SK-N-SH (cell line): ENCODE measurements at regions not wholly inside any gene's neighbourhood (a gene's known extent, or its start where the extent isn't known, plus 50 kb on each side); places are given as distances from the start of the nearest gene placed in this dataset.

Source experiments
- CTCF ChIA-PET: fragments of 300-600, 350-600 bp; formaldehyde crosslinking; extraction: SDS; loops from one replicate; lab custom pipeline; 2021; lab: Yijun Ruan, JAX
- POLR2A ChIA-PET: fragments of 350-600 bp; sonication (Branson Sonifier 250); formaldehyde crosslinking; extraction: SDS; loops from one replicate; lab custom pipeline; 2020; ENCODE audit warnings: antibody characterized with exemption, inconsistent platforms; lab: Yijun Ruan, JAX
- DNase-seq: peaks from one replicate; pipeline ENCODE4 v3.0.0; 2012
- H2AFZ ChIP-seq: fragments of 200-600 bp; sonication (generic); 2 replicates; pipeline ENCODE4 v1.8.1; 2016; ENCODE audit warnings: antibody characterized with exemption, mild to moderate bottlenecking, low read depth
- H3F3A ChIP-seq: fragments of 200-600 bp; sonication (generic); replicated peaks from 2 replicates; pipeline ENCODE3; 2016; ENCODE audit warnings: antibody characterized with exemption, mild to moderate bottlenecking; ENCODE audit not compliant: insufficient read depth
- H3K27ac ChIP-seq, 2 experiments: fragments of 200-500 bp in 1 of 2; fragments of 200-600 bp in 1 of 2; sonication (Bioruptor generic) in 1 of 2; sonication (generic), shearing (Covaris generic) in 1 of 2; 2 replicates each; pipeline versions ENCODE4 v1.5.1 to v1.6.1; 2014 to 2016; ENCODE audit warnings: low read depth in 2 of 2, inconsistent platforms in 1 of 2, low read length in 1 of 2, mild to moderate bottlenecking in 1 of 2, mixed read lengths in 1 of 2
- H3K27me3 ChIP-seq: fragments of 200-600 bp; sonication (generic), shearing (Covaris generic); 2 replicates; pipeline ENCODE4 v1.6.1; 2016; ENCODE audit warnings: mixed run types; ENCODE audit not compliant: insufficient read depth
- H3K36me3 ChIP-seq, 2 experiments: fragments of 200-500 bp in 1 of 2; fragments of 200-600 bp in 1 of 2; sonication (Bioruptor generic) in 1 of 2; sonication (generic) in 1 of 2; replicated peaks in 1 of 2; 2 replicates each; pipeline versions ENCODE3 to v1.5.1; 2014 to 2016; ENCODE audit warnings: low read length in 1 of 2, mild to moderate bottlenecking in 1 of 2; ENCODE audit not compliant: insufficient read depth in 2 of 2, control insufficient read depth in 1 of 2
- H3K4me1 ChIP-seq, 2 experiments: fragments of 200-500 bp in 1 of 2; fragments of 200-600 bp in 1 of 2; sonication (Bioruptor generic) in 1 of 2; sonication (generic), shearing (Covaris generic) in 1 of 2; 2 replicates each; pipeline versions ENCODE4 v1.5.1 to v1.6.1; 2014 to 2016; ENCODE audit warnings: low read depth in 1 of 2, low read length in 1 of 2, mixed run types in 1 of 2; ENCODE audit not compliant: insufficient read depth in 2 of 2, control insufficient read depth in 1 of 2
- H3K4me2 ChIP-seq: fragments of 200-600 bp; sonication (generic), shearing (Covaris generic); 2 replicates; pipeline ENCODE4 v1.6.1; 2017; ENCODE audit warnings: mixed run types
- H3K4me3 ChIP-seq, 2 experiments: fragments of 200-500 bp in 1 of 2; fragments of 200-600 bp in 1 of 2; sonication (Bioruptor generic) in 1 of 2; sonication (generic), shearing (Covaris generic) in 1 of 2; 2 replicates each; pipeline versions ENCODE4 v1.5.1 to v1.8.1; 2014 to 2016; ENCODE audit warnings: low read depth in 2 of 2, inconsistent platforms in 1 of 2, low read length in 1 of 2, mild to moderate bottlenecking in 1 of 2, mixed read lengths in 1 of 2, moderate library complexity in 1 of 2
- H3K79me2 ChIP-seq: fragments of 200-600 bp; sonication (generic); 2 replicates; pipeline ENCODE4 v1.8.1; 2017; ENCODE audit warnings: mild to moderate bottlenecking; ENCODE audit not compliant: insufficient read depth
- H3K9ac ChIP-seq: fragments of 200-600 bp; sonication (generic); 2 replicates; pipeline ENCODE4 v1.6.1; 2017; ENCODE audit warnings: mixed run types
- H3K9me2 ChIP-seq: fragments of 200-600 bp; sonication (generic); 2 replicates; pipeline ENCODE4 v1.6.1; 2017; ENCODE audit warnings: mixed run types
- H3K9me3 ChIP-seq: fragments of 200-600 bp; sonication (generic); 2 replicates; pipeline ENCODE4 v1.6.1; 2017; ENCODE audit warnings: mixed run types, mild to moderate bottlenecking, moderate library complexity
- H4K20me1 ChIP-seq: fragments of 200-600 bp; sonication (generic); 2 replicates; pipeline ENCODE4 v1.6.1; 2017; ENCODE audit warnings: mild to moderate bottlenecking, mixed run types; ENCODE audit not compliant: insufficient read depth
- CHD2 ChIP-seq: fragments of 150-350 bp; IDR thresholded peaks from 2 replicates; pipeline ENCODE4 v1.6.1; 2018; ENCODE audit warnings: low read length; ENCODE audit not compliant: partially characterized antibody
- ELF1 ChIP-seq: IDR thresholded peaks from 2 replicates; pipeline ENCODE4 v1.4.0; 2012
- EP300 ChIP-seq, 2 experiments: IDR thresholded peaks; 2 replicates each; pipeline versions ENCODE4 v1.4.0 to v1.6.1; 2012; ENCODE audit warnings: borderline replicate concordance in 1 of 2, low read depth in 1 of 2, low read length in 1 of 2
- FOSL2 ChIP-seq: IDR thresholded peaks from 2 replicates; pipeline ENCODE4 v1.4.0; 2012; ENCODE audit warnings: low read depth, mild to moderate bottlenecking, moderate library complexity, borderline replicate concordance
- GATA2 ChIP-seq: sonication (generic); formaldehyde crosslinking; IDR thresholded peaks from 2 replicates; pipeline ENCODE4 v1.5.0; 2020; ENCODE audit warnings: mild to moderate bottlenecking, missing genetic modification reagents
- MEF2A ChIP-seq: IDR thresholded peaks from 2 replicates; pipeline ENCODE4 v1.4.0; 2012; ENCODE audit warnings: low read depth, borderline replicate concordance
- MXI1 ChIP-seq: IDR thresholded peaks from 2 replicates; pipeline ENCODE4 v1.6.1; 2012; ENCODE audit warnings: mild to moderate bottlenecking, low read depth, low read length, improper control_type of control experiment
- NFIC ChIP-seq: IDR thresholded peaks from 2 replicates; pipeline ENCODE4 v1.4.0; 2012; ENCODE audit warnings: borderline replicate concordance
- NRF1 ChIP-seq: IDR thresholded peaks from 2 replicates; pipeline ENCODE4 v1.6.1; 2012; ENCODE audit warnings: low read depth, mild to moderate bottlenecking, low read length
- POLR2AphosphoS5 ChIP-seq: IDR thresholded peaks from 2 replicates; pipeline ENCODE4 v1.6.1; 2012; ENCODE audit warnings: low read depth, low read length
- RCOR1 ChIP-seq: fragments of 150-350 bp; IDR thresholded peaks from 2 replicates; pipeline ENCODE4 v1.6.1; 2017; ENCODE audit warnings: antibody characterized with exemption, low read length
- RFX5 ChIP-seq: IDR thresholded peaks from 2 replicates; pipeline ENCODE4 v1.6.1; 2012; ENCODE audit warnings: mild to moderate bottlenecking, improper control_type of control experiment, low read length
- RXRA ChIP-seq: IDR thresholded peaks from 2 replicates; pipeline ENCODE4 v1.4.0; 2012; ENCODE audit warnings: low read depth, mild to moderate bottlenecking, borderline replicate concordance
- SIN3A ChIP-seq: IDR thresholded peaks from 2 replicates; pipeline ENCODE4 v1.6.1; 2012; ENCODE audit warnings: low read depth, mild to moderate bottlenecking, low read length, moderate library complexity, borderline replicate concordance
- TCF12 ChIP-seq: IDR thresholded peaks from 2 replicates; pipeline ENCODE4 v1.4.0; 2012
- TEAD4 ChIP-seq: IDR thresholded peaks from 2 replicates; pipeline ENCODE4 v1.4.0; 2012; ENCODE audit warnings: mild to moderate bottlenecking, borderline replicate concordance; ENCODE audit not compliant: insufficient read depth
- ZBTB33 ChIP-seq: IDR thresholded peaks from 2 replicates; pipeline ENCODE4 v1.4.0; 2012; ENCODE audit warnings: low read depth, borderline replicate concordance
- WGBS: methylation state at CpG from one replicate; pipeline ENCODE4 v1.1.6; 2017; ENCODE audit warnings: low lambda C conversion rate; 5-methylcytosine and 5-hydroxymethylcytosine counted together
- TF ChIP-seq, protein P1 (sequence below): IDR thresholded peaks from 2 replicates; pipeline ENCODE4; 2012
- TF ChIP-seq, protein P2 (sequence below): IDR thresholded peaks from 2 replicates; pipeline ENCODE4 v1.4.0; 2012; ENCODE audit warnings: low read depth

DNA sequence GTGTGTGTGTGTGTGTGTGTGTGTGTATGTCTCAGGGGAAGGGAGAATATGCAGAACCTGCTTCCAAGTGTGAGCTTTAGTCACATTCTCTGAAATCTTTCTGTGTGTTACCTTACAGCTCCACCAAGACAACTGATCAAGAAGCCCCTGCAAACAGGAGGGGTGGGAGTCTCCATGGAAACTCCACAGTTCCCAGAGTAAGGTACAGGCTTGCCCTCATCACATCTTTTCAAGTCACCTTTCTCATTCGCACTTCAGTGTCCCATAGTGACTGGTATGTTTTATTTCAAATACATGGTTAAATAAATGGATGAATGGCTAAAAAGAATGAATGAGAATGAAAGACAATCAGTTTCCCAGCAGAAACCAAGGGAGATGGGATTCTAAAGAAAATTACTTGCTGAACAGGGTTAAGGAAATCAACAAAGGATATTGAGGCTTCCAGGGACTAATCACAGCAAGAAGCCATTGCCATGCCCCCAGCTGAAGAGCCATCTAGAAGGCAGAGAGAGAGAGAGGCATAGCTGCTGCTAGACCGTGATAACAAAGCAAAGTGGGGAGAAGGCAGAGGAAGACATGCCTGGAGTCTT, 987.2 kb upstream of the CELF4 start (continued):
- no peak for TF ChIP-seq NRF1

GRCh38 chr18:38551881-38552280, 986.3 kb upstream of the CELF4 start:
- H3K4me1 ChIP-seq = no peaks in the 10 kb centered on the region
- H2AFZ ChIP-seq = no peak overlapping the region
- H3K79me2 ChIP-seq = no peaks in the 10 kb centered on the region
- WGBS = 56% methylated on average over 10 of the region's 10 CpGs
- H3K9ac ChIP-seq = no peak overlapping the region
- no peaks in the 10 kb centered on the region for H3F3A ChIP-seq
- H3K9me3 ChIP-seq = 0 out of 2 replicates have a peak, but pooled peaks cover 5% of the 10 kb centered on the region
- no peaks in the 10 kb centered on the region for H3K9me2 ChIP-seq
- DNase-seq = no peak
- H3K36me3 ChIP-seq = no peaks in the 10 kb centered on the region
- ChIA-PET CTCF (no interaction called here), POLR2A (no interaction called here)
- no peak overlapping the region for H3K4me2 ChIP-seq
- H3K27me3 ChIP-seq = no peaks in the 10 kb centered on the region
- no peak overlapping the region for H3K27ac ChIP-seq
- no peaks in the 10 kb centered on the region for H4K20me1 ChIP-seq
- H3K4me3 ChIP-seq = no peak overlapping the region
- TF ChIP-seq NFIC (no peak), MEF2A (no peak), TCF12 (no peak), TEAD4 (no peak), POLR2AphosphoS5 (no peak), ELF1 (no peak), EP300 (IDR thresholded peaks at IDR 0.05; ENCODE audit: borderline replicate concordance in 1 of 2, low read depth in 1 of 2, low read length in 1 of 2) (no peak), MXI1 (no peak), GATA2 (CRISPR knock-in tag) (no peak), RCOR1 (no peak), RXRA (no peak), RFX5 (no peak), CHD2 (no peak), SIN3A (no peak), FOSL2 (no peak), ZBTB33 (no peak)
- TF ChIP-seq, protein P1, sequence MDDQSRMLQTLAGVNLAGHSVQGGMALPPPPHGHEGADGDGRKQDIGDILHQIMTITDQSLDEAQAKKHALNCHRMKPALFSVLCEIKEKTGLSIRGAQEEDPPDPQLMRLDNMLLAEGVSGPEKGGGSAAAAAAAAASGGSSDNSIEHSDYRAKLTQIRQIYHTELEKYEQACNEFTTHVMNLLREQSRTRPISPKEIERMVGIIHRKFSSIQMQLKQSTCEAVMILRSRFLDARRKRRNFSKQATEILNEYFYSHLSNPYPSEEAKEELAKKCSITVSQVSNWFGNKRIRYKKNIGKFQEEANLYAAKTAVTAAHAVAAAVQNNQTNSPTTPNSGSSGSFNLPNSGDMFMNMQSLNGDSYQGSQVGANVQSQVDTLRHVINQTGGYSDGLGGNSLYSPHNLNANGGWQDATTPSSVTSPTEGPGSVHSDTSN = no peak
- TF ChIP-seq, protein P2, sequence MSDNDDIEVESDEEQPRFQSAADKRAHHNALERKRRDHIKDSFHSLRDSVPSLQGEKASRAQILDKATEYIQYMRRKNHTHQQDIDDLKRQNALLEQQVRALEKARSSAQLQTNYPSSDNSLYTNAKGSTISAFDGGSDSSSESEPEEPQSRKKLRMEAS = no peak
